GM21717 (cell line): ENCODE measurements at regions not wholly inside any gene's neighbourhood (a gene's known extent, or its start where the extent isn't known, plus 50 kb on each side); places are given as distances from the start of the nearest gene placed in this dataset.
"Not testable (repeated sequence)": the region's sequence is repeated elsewhere in the genome, so short reads cannot be mapped to it uniquely, and the experiment has no call there.

Source experiments
- ATAC-seq: cut with Tn5 transposase; IDR thresholded peaks from one replicate; pipeline ENCODE4 v1.9.1; 2021; ENCODE audit warnings: mild to moderate bottlenecking, moderate library complexity; ENCODE audit not compliant: unreplicated experiment

GRCh38 chr5:108532129-108532445 lies 150.2 kb upstream of the FBXL17 start:
- not testable (repeated sequence) for ATAC-seq

DNA sequence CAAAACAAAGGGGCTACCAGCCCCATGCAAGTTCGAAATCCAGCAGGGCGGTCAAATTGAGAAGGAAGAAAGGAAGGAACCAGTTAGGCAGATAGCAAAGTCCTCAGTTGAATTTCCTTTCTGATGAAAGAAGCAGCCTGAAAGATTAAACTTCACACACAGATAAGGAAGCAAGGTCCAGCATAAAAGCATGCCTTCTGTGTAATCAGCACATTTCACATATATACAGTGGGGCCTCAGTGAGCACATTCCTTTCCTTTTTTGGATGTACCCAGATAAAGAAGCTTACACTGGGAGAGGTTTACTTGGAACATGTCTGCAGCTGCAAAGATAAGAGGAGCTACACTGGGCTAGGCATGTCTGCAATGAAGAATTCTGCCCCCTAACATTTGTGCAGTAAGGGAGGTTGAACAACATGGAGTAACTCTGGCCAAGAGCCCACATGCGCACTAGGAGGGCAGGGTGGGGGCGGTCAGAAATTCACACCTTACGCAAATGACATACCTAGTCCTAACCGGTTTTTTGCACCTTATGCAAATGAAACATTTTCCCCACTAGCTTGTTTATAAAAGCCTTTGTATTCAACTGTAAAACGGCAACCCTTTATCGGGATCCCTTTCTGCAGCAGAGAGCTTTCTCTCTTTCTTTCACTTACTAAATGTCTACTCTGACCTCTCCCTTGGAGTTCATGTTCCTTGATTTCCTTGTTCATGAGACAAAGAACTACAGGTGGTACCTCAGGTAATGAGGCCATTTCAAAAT lies 149.7 kb upstream of the FBXL17 start:
- no peak for ATAC-seq

- no peak for ATAC-seq
Observed at GRCh38 chr5:108530706-108531105, 148.8 kb upstream of the FBXL17 start.

- ATAC-seq = no peak
Observed at GRCh38 chr5:108529381-108529780, 147.5 kb upstream of the FBXL17 start.

DNA sequence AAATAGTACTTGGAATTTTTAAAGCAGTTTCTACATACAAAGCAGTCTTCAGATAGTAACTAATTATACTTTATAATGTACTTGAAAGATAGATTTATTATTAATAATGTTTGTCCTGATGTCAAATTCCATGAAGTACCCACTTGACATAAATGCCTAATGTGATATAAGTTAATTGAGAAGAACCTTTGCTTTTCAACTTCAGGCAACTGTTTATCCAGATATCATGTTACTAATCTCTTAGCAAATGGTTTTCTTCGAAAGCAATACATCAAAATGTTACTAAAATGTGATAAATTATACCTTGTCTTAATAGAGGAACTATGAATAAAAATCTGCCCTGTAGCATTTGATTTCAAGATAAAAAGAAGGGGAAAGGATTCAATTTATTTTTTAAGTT lies 146.8 kb upstream of the FBXL17 start:
- ATAC-seq = no peak

GRCh38 chr5:108524564-108524963 lies 142.7 kb upstream of the FBXL17 start:
- ATAC-seq = no peak

GRCh38 chr5:108523360-108523759 lies 141.5 kb upstream of the FBXL17 start:
- ATAC-seq = peak; percentile 39

DNA sequence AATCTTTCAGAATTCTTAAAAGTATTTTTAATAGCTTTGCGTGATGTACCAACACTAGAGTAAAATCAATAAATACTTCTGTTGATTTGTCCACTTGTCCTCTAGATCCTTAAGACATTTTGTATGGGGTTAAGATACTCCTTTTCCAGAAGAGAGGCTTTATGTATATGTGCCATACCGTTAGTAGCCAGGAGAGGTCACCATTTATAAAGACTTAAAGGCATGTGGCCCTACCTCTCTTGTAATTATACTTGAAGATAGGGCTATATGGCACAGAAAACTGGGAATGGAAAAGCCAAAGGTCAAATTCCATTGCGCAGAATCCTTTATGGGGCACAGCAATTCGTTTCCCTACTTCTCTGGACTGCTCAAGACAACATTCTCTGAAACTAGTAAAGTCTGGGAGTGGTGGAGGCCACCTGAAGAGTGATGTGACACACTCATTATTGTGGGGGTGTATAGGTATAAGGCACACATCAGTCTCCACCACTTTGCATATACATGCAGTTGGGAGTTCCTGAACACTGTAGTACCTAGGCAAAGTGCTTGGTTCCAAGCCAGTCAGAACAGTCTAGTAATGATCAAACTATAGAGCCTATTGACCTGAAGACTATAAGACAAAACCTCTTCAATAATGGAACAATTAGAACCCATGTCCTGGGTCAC lies 140.1 kb upstream of the FBXL17 start:
- peak; percentile 53 for ATAC-seq

- peak; percentile 93 for ATAC-seq
Observed at GRCh38 chr5:108521011-108521700, 139.3 kb upstream of the FBXL17 start.

- ATAC-seq = no peak
Observed at GRCh38 chr5:108516785-108517184, 134.9 kb upstream of the FBXL17 start.

- ATAC-seq = no peak
Observed at GRCh38 chr5:108515517-108516105, 133.7 kb upstream of the FBXL17 start.

- ATAC-seq = no peak
Observed at GRCh38 chr5:108508979-108509378, 127.1 kb upstream of the FBXL17 start.

- no peak for ATAC-seq
Observed at GRCh38 chr5:108507631-108508030, 125.7 kb upstream of the FBXL17 start.

DNA sequence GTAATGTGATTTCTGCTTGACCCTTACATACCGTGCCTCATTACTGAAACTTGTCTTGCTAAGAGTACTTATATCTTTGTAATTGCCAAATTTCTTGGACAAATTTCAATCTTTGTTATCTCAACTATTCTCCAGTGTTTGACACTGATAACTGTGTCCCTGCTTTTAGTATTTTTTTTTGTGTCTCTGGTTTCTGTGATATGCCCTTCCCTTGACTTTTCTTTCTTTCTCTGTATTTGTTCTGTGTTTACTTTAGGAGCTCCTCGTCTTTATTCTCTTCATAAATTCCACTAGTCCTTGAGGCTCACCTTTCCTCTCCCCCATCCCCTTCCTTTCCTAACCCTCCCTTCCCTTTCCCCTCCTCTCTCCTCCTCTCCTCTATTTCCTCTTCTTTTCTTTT lies 123.7 kb upstream of the FBXL17 start:
- no peak for ATAC-seq

DNA sequence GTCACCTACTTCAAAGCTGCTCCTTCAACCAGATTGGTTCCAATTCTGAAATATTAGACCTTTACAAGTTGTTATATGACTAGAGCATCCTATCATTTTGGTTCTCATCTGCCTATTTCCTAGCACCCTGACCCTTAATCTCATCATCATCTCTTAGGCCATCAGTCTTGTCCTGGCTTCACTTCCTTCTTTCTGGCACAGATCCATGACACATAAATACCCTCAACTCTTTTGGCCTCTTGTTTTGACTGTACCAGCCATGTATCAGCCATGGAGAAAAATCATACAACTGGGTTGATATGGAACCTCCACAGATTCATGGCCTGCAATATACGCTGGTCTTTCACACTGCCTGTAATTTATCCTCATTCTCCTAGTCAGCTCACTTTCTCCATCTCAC lies 123.1 kb upstream of the FBXL17 start:
- ATAC-seq = no peak

- no peak for ATAC-seq
Observed at GRCh38 chr5:108503986-108504385, 122.1 kb upstream of the FBXL17 start.

DNA sequence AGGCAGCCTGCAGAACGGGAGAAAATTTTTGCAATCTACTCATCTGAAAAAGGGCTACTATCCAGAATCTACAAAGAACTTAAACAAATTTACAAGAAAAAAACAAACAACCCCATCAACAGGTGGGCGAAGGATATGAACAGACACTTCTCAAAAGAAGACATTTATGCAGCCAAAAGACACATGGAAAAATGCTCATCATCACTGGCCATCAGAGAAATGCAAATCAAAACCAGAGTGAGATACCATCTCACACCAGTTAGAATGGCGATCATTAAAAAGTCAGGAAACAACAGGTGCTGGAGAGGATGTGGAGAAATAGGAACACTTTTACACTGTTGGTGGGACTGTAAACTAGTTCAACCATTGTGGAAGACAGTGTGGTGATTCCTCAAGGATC lies 113.7 kb upstream of the FBXL17 start:
- not testable (repeated sequence) for ATAC-seq

GRCh38 chr5:108487951-108488350 lies 106.1 kb upstream of the FBXL17 start:
- ATAC-seq = no peak

DNA sequence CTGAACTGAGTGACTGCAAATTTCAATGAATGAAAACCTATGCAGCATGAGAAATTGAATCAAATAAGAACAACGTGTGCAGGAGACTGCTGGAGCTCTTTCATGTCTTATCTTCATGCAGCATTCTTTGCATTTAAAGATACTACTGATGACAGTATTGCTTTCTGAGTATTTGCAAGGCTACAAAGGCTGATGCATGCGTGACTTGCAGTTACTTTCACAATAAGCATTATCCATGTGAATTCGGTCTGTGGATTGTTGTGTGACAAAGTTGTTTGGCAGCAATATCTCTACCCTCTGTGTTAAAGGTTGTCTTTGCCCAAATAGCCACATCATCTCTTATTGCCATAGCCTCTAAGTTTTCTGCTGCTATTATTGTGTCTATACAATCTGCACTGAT lies 102.1 kb upstream of the FBXL17 start:
- ATAC-seq = no peak

DNA sequence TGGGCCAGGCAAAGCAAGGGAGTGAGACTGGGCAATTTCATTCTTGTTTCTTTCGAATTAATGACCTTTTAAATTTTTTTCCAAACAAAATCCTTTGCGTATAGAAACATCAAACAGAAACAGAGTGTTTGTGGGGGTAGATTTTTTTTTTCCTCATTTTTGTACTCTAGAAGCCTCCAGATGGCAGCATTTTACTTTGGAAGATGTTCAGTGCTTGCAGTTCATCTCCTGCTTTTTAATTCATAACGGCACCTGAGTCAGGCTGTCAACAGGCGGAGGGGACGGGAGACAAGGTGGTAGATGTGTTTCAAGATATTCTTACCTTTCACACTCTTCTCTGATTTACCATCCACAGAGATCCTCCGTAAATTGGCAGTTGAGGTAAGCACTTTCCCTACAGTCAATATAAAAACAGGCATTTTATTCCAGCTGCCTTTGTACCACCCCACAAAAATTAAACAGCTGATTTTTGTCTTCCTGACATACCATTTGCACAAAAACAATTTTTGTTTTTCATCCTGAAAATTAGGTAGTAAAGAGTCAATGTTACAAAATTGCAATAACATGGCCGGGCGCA lies 99.5 kb upstream of the FBXL17 start:
- ATAC-seq = no peak

GRCh38 chr5:108472237-108472636 lies 90.3 kb upstream of the FBXL17 start:
- no peak for ATAC-seq
